Subcutaneous abdominal adipose tissue (tissue), 5 donors: ENCODE measurements at regions not wholly inside any gene's neighbourhood (a gene's known extent, or its start where the extent isn't known, plus 50 kb on each side); places are given as distances from the start of the nearest gene placed in this dataset.

Experiments used
- H3K27ac ChIP-seq: one replicate; pipeline ENCODE4 v1.7.0; 2013; ENCODE audit warnings: low read depth, mild to moderate bottlenecking, inconsistent platforms, low read length, moderate library complexity
- H3K27me3 ChIP-seq, 5 donors: one replicate each; pipeline ENCODE4 v1.7.0; 2013; ENCODE audit warnings: low read length in 5 of 5, inconsistent platforms in 1 of 5; ENCODE audit not compliant: control insufficient read depth in 5 of 5, insufficient read depth in 4 of 5
- H3K36me3 ChIP-seq, 5 donors: one replicate each; pipeline ENCODE4 v1.7.0; 2013; ENCODE audit warnings: low read length in 5 of 5; ENCODE audit not compliant: control insufficient read depth in 5 of 5, insufficient read depth in 5 of 5
- H3K4me1 ChIP-seq, 5 donors: one replicate each; pipeline ENCODE4 v1.7.0; 2013; ENCODE audit warnings: low read length in 5 of 5, mild to moderate bottlenecking in 3 of 5, moderate library complexity in 1 of 5; ENCODE audit not compliant: control insufficient read depth in 5 of 5, insufficient read depth in 5 of 5
- H3K4me3 ChIP-seq, 5 donors: one replicate each; pipeline ENCODE4 v1.7.0; 2013; ENCODE audit warnings: low read length in 5 of 5, low read depth in 1 of 5
- H3K9ac ChIP-seq, 5 donors: one replicate each; pipeline ENCODE4 v1.7.0; 2013; ENCODE audit warnings: low read length in 5 of 5, mild to moderate bottlenecking in 4 of 5, moderate library complexity in 3 of 5
- H3K9me3 ChIP-seq, 5 donors: one replicate each; pipeline ENCODE4 v1.7.0; 2013; ENCODE audit warnings: low read length in 5 of 5; ENCODE audit not compliant: control insufficient read depth in 5 of 5
- donor health status: healthy.
- donor health status: healthy.
- donor health status: healthy.
- donor health status: healthy.
- donor health status: healthy.

DNA sequence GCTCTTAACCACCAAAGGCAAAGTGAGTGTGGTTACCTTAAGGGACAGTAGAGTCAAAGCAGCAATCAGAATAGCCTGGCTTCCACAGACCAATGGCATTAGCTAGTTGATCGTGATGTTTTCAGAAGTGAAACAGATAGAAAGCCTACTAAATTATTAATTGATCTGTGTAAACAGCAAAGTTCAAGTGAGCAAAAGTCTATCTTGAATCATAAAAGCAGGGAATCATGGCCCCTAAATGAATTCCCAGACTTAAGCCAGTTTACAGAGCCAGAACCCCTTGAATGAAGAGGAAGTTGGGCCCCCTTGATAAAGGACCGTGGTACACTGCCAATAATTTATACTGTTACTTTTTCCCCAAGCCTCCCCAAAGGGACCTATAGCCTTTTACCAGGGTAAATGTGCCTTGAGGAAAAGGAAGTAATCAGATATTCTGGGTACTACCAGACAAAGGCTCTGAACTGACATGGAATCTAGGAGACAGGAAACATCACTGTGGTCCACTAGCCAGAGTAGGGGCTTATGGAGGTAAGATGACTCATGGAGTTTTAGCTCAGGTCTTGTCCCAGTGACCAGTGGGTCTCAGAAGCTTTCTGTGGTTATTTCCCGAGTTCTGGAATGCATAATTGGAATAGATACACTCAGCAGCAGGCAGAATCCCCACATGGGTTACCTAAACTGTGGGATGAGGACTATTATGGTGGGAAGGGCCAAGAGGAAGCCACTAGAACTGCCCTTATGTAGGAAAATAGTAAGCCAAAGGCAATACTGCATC, 317.5 kb downstream of the CD83 start:
- no peaks in the 10 kb centered on the region for H3K9me3 ChIP-seq
- no peak overlapping the region for H3K27ac ChIP-seq
- no peak overlapping the region for H3K4me3 ChIP-seq
- H3K4me1 ChIP-seq, result peaks cover 0 to 20% (median 3%) of the 10 kb centered on the region in 5 donors
- H3K36me3 ChIP-seq, result no peaks in the 10 kb centered on the region
- no peaks in the 10 kb centered on the region for H3K27me3 ChIP-seq
- H3K9ac ChIP-seq, result no peak overlapping the region

DNA sequence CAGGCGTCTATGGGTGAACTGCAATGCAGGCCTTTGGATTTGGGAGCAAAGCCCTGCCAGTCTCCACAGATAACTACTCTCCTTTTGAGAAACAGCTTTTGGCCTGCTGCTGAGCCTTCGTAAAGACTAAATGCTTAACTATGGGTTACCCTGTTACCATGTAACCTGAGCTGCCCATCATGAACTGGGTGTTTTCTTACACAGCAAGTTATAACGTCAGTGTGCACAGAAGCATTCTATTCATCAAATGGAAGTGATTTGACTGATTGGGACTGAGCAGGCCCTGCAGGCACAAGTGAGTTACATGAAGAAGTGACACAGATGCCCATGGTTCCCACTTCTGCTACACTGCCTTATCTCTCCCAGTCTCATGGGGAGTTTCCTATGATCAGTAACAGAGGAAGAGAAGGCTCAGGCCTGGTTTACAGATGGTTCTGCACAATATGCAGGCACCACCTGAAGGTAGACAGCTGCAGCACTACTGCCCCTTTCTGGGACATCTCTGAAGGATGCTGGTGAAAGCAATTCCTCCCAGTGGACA, 319.1 kb downstream of the CD83 start:
- Histone ChIP-seq H3K9me3 (no peaks in the 10 kb centered on the region), H3K4me3 (no peak overlapping the region), H3K9ac (no peak overlapping the region), H3K27me3 (no peaks in the 10 kb centered on the region), H3K27ac (no peak overlapping the region), H3K36me3 (no peaks in the 10 kb centered on the region), H3K4me1 (peaks cover 0 to 26% (median 19%) of the 10 kb centered on the region in 5 donors)

DNA sequence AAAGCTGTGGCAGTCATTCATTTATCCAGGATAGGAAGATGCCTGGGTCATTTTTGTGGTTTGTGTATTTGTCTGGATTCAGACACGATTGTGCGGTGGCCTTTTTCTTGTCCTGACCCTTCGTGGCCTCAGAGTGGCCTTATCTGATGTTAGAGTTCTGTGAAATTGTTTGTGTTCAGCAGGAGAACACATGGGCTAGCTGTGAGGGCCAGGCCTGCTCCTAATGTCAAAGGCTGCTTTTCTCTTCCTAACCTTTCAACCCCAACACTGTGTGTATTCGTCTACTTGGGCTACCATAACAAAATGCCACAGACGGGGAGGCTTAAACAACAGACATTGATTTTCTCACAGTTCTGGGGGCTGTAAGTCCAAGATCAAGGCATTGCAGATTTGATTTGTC, 321.8 kb downstream of the CD83 start:
- H3K9ac ChIP-seq, result no peak overlapping the region
- H3K4me3 ChIP-seq, result no peak overlapping the region
- H3K36me3 ChIP-seq, result no peaks in the 10 kb centered on the region
- no peaks in the 10 kb centered on the region for H3K9me3 ChIP-seq
- H3K27ac ChIP-seq, result no peak overlapping the region
- no peaks in the 10 kb centered on the region for H3K27me3 ChIP-seq
- peaks cover 0 to 29% (median 25%) of the 10 kb centered on the region in 5 donors for H3K4me1 ChIP-seq

DNA sequence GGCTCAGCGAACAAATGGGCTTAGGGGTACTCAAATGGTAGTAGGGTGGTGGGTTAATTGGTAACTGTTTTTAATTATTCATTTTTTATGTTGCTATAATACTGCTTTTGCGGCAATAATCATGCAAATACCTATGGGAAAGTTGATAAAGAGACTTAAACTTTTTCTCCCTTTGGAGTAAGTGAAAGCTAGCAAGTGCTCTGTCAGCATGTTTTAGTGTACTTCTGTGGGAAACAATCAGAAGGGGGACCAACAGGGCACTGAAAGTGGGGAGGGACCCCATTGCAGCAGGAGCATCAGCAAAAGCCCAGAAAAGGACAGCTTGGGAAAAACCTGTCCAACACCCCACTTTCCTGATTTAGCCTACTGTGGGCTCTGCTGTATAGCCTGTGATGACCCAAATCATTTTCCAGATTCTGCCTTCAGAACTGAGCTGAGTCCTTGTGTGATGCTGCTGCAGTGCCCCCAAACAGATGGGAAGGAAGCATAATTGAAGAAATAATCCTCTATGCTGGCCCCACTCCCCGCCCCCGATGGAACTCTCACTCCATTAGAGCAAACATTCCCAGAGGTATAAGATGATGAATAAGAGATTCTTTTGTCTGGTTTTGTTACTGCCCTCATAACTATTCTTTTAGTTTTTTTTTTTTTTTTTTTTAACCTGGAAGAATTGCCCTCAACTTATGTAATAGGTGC, 322.8 kb downstream of the CD83 start:
- no peaks in the 10 kb centered on the region for H3K27me3 ChIP-seq
- peak overlapping the region; percentile 66 for H3K27ac ChIP-seq
- no peaks in the 10 kb centered on the region for H3K9me3 ChIP-seq
- no peaks in the 10 kb centered on the region for H3K36me3 ChIP-seq
- peak overlapping the region in 2 of 5 donors; percentile 28 to 31 for H3K4me3 ChIP-seq
- peak overlapping the region in 1 of 5 donors; percentile 33 for H3K9ac ChIP-seq
- H3K4me1 ChIP-seq, result peaks cover 0 to 25% (median 23%) of the 10 kb centered on the region in 5 donors

DNA sequence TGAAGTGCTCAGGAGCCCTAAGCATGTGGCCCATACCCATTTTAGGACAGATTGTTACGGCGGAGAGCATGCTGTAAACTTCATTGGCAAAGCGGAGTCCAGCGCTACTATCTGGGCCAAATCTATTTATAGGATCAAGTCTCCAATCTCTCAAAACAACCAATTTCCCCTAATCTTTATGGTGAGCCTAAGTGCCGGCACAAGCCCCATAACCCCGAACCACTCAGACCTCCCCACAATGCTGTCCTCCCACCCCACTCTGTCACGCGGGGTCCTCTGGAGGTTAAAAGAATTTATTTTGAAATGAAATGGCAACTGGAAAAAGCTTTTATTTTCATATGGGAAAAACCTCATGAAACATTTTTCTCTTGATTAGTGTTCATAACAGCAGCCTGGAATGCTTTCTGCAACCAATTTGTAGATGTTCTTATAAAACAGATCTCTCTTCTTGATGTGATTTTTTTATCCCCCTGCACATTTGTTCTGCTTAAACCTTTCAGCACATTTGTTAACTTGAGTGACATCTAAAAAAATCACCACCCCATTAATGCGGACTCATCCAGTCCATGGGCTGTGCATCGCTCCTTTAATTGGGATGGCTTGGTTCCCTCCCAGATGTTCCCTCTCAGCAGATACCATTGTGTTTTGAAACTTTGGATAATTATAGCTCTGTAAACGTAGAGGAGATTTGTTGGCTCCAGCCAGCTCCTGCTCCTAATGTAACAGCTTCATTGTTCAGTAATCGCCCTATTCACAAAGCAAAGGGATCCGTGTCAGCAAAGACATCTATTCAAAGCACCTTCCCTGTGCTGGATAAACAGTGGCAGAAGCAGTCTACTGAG, 323.6 kb downstream of the CD83 start:
- H3K27me3 ChIP-seq, result no peaks in the 10 kb centered on the region
- peaks cover 0 to 25% (median 20%) of the 10 kb centered on the region in 5 donors for H3K4me1 ChIP-seq
- peak overlapping the region in 4 of 5 donors; percentile 4 to 33 (median 18) for H3K9ac ChIP-seq
- H3K9me3 ChIP-seq, result no peaks in the 10 kb centered on the region
- H3K4me3 ChIP-seq, result peak overlapping the region in 3 of 5 donors; percentile 28 to 31 (median 31)
- peak overlapping the region; percentile 66 for H3K27ac ChIP-seq
- no peaks in the 10 kb centered on the region for H3K36me3 ChIP-seq

DNA sequence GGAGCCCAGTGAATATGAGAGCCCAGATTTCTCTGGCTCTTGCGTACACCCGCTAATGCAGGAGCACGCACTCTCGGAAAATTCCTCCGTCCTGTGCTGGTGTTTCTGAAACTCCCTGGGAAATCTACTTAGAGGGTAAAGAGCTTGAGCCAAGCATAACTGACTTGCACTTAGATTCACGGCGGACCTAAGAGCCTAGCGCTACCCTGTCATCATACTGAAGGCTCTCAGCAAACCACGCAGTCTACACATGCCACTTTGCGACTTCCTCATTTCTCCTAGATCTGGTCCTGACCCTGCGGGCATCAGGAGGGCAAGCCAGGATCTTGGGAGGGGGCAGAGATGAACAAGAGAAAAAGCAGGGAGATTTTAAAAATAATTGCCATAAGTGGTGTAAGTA, 324.7 kb downstream of the CD83 start:
- Histone ChIP-seq H3K4me1 (peaks cover 0 to 25% (median 20%) of the 10 kb centered on the region in 5 donors), H3K9me3 (no peaks in the 10 kb centered on the region), H3K27ac (no peak overlapping the region), H3K9ac (no peak overlapping the region), H3K4me3 (no peak overlapping the region), H3K27me3 (no peaks in the 10 kb centered on the region), H3K36me3 (no peaks in the 10 kb centered on the region)

DNA sequence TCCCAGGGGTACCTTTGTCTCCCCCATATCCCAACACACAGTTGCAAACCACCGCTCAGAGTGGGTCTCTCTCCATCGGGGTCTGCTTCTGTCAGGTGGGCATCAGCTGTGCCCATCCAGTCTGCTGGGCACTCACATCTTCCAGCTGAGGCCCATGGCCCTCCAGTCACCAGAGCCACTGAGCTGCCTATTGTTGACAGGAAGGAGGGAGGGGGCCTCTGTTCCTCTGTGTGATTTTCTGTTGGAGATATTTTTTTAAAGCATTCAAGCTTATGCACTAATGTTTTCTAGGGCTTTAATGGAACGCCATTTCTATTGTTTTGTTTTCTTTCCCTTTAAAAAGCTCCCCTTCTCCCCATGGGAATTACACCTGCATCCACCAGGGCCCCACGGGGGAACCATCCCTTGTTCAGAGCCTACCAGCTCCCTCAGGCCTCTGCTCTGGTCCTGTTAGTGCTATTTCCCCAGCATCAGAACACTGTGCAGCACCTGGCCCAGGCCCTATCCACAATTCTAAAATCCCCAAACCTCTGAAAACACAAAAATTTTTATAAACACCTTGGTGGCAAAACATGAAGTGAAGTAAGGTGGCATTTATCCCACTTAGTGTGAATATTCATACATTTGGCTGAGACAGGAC, 326.2 kb downstream of the CD83 start:
- H3K36me3 ChIP-seq, result no peaks in the 10 kb centered on the region
- H3K27me3 ChIP-seq, result no peaks in the 10 kb centered on the region
- no peak overlapping the region for H3K27ac ChIP-seq
- no peak overlapping the region for H3K4me3 ChIP-seq
- H3K9me3 ChIP-seq, result no peaks in the 10 kb centered on the region
- peaks cover 0 to 25% (median 20%) of the 10 kb centered on the region in 5 donors for H3K4me1 ChIP-seq
- H3K9ac ChIP-seq, result no peak overlapping the region

DNA sequence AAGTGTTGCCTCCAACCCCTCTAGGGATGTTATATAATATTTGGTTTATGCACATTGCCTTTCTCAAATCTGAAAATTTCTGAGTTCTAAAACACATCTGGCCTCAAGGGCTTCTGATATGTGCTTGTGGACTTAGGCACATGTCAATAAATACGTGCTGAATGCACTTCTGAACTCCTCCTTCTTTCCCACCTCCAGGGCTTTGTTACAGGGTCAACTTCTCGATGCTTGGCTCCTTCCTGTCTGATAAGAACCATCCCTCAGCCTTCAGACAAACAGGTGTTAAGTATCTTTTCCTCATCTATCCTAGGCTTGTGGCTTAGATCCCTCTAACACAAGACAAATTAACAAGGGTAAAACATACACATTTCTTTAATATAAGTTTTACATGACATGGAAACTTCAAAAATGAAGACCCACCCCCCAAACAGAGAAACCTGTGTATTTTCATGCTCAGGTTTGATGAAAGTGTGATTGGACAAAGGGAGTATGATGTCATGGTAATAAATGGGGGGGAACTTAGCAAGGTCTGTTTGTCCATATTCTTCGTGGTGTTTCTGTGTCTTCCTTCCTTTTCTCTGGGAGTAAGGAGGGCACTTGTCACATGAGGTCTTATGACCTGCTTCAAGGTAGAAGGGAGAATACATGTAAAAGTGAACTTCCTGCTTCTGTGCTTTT, 326.9 kb downstream of the CD83 start:
- H3K4me1 ChIP-seq, result peaks cover 0 to 26% (median 23%) of the 10 kb centered on the region in 5 donors
- no peaks in the 10 kb centered on the region for H3K27me3 ChIP-seq
- H3K9me3 ChIP-seq, result no peaks in the 10 kb centered on the region
- no peak overlapping the region for H3K27ac ChIP-seq
- H3K36me3 ChIP-seq, result no peaks in the 10 kb centered on the region
- H3K9ac ChIP-seq, result no peak overlapping the region
- H3K4me3 ChIP-seq, result no peak overlapping the region

DNA sequence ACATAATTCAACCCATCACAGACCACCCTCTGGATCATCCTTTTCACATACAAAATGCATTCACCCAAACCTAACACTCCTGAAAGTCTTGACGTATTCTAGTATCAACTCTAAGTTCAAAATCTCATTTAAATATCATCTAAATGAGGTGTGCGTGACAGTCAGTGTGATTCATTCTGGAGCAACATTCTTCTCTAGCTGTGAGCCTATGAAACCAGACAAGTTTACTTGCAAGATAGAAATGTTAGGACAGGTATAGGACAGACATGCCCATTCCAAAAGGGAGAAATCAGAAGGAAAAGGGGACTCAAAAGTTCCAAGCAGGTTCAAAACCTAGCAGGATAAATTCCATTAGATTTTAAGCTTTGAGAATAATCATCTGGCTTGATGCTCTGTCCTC, 329.7 kb downstream of the CD83 start:
- no peak overlapping the region for H3K4me3 ChIP-seq
- no peaks in the 10 kb centered on the region for H3K27me3 ChIP-seq
- H3K9me3 ChIP-seq, result no peaks in the 10 kb centered on the region
- H3K4me1 ChIP-seq, result peaks cover 0 to 16% (median 9%) of the 10 kb centered on the region in 5 donors
- H3K27ac ChIP-seq, result no peak overlapping the region
- H3K36me3 ChIP-seq, result no peaks in the 10 kb centered on the region
- no peak overlapping the region for H3K9ac ChIP-seq
